ENCODE measurements at regions not wholly inside any gene's neighbourhood (a gene's known extent, or its start where the extent isn't known, plus 50 kb on each side); places are given as distances from the start of the nearest gene placed in this dataset.

DNA sequence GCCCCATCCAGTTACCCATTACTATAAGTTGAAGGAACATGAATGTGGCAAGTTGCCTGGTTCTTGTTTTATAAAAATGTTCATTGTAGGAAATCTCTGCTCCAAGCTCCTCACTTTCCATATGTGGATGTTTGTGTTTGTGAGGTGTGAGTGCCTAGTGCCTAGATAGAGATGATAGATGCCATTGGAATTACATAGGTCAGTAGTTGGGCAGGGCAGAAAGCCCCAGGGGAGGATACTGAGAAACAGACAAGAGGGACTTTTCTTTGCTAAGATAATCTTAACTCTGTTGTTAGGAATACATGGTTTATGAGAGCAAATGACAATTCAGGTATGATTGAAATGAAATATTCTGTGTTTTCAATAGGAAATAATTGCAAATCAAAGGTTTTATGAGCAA is 226.3 kb upstream of the GRIP1 start (continued):
- TF ChIP-seq, protein P1, sequence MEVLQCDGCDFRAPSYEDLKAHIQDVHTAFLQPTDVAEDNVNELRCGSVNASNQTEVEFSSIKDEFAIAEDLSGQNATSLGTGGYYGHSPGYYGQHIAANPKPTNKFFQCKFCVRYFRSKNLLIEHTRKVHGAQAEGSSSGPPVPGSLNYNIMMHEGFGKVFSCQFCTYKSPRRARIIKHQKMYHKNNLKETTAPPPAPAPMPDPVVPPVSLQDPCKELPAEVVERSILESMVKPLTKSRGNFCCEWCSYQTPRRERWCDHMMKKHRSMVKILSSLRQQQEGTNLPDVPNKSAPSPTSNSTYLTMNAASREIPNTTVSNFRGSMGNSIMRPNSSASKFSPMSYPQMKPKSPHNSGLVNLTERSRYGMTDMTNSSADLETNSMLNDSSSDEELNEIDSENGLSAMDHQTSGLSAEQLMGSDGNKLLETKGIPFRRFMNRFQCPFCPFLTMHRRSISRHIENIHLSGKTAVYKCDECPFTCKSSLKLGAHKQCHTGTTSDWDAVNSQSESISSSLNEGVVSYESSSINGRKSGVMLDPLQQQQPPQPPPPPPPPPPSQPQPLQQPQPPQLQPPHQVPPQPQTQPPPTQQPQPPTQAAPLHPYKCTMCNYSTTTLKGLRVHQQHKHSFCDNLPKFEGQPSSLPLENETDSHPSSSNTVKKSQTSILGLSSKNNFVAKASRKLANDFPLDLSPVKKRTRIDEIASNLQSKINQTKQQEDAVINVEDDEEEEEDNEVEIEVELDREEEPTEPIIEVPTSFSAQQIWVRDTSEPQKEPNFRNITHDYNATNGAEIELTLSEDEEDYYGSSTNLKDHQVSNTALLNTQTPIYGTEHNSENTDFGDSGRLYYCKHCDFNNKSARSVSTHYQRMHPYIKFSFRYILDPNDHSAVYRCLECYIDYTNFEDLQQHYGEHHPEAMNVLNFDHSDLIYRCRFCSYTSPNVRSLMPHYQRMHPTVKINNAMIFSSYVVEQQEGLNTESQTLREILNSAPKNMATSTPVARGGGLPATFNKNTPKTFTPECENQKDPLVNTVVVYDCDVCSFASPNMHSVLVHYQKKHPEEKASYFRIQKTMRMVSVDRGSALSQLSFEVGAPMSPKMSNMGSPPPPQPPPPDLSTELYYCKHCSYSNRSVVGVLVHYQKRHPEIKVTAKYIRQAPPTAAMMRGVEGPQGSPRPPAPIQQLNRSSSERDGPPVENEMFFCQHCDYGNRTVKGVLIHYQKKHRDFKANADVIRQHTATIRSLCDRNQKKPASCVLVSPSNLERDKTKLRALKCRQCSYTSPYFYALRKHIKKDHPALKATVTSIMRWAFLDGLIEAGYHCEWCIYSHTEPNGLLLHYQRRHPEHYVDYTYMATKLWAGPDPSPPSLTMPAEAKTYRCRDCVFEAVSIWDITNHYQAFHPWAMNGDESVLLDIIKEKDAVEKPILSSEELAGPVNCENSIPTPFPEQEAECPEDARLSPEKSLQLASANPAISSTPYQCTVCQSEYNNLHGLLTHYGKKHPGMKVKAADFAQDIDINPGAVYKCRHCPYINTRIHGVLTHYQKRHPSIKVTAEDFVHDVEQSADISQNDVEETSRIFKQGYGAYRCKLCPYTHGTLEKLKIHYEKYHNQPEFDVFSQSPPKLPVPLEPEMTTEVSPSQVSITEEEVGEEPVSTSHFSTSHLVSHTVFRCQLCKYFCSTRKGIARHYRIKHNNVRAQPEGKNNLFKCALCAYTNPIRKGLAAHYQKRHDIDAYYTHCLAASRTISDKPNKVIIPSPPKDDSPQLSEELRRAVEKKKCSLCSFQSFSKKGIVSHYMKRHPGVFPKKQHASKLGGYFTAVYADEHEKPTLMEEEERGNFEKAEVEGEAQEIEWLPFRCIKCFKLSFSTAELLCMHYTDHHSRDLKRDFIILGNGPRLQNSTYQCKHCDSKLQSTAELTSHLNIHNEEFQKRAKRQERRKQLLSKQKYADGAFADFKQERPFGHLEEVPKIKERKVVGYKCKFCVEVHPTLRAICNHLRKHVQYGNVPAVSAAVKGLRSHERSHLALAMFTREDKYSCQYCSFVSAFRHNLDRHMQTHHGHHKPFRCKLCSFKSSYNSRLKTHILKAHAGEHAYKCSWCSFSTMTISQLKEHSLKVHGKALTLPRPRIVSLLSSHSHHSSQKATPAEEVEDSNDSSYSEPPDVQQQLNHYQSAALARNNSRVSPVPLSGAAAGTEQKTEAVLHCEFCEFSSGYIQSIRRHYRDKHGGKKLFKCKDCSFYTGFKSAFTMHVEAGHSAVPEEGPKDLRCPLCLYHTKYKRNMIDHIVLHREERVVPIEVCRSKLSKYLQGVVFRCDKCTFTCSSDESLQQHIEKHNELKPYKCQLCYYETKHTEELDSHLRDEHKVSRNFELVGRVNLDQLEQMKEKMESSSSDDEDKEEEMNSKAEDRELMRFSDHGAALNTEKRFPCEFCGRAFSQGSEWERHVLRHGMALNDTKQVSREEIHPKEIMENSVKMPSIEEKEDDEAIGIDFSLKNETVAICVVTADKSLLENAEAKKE (CRISPR knock-in tag; IDR thresholded peaks at IDR 0.05), result no peak

DNA sequence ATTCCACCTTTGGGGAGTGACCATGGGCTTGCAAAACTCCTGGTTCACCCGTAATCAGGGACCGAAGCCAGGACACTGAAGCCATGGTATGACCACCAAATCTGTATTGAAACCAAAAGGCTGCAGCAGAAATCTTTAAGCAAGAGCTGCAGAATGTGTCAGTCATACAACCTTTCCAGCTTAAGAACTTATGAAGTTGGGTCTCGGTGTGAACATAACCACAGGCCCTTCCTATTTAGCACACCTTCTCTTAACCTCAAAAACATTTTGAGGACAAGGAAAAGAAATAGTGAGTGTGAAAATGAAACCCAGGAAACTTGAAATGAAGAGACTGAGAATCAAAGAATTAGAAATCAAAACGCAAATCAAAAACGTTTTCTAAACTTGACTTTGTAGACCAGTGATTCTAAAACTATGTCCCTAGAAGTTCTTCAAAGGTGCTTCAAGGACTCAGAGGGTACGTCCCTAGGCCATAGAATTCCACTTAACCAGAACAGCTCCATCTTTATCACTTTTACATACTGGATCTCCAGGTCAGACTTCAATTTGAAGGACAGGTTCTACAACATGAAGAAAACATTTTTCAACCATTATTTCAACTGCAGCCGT is 231.6 kb upstream of the GRIP1 start:
- H3K79me2 ChIP-seq (replicated peaks; ENCODE audit: insufficient read depth), result no peaks in the 10 kb centered on the region
- Mint-ChIP-seq H3K36me3 (ENCODE audit: low read depth) (no peaks in the 10 kb centered on the region), H3K4me3 (no peak overlapping the region), H3K4me1 (peaks cover 5% of the 10 kb centered on the region), H3K27me3 (ENCODE audit: insufficient read depth, low read depth, poor library complexity) (no peaks in the 10 kb centered on the region), H3K9me3 (no peaks in the 10 kb centered on the region), H3K27ac (no peak overlapping the region)
- H3K9me2 ChIP-seq (ENCODE audit: insufficient read depth), result 0 out of 2 replicates have a peak, but pooled peaks cover 3% of the 10 kb centered on the region
- H2AFZ ChIP-seq, result no peak overlapping the region
- H3K4me2 ChIP-seq, result no peak overlapping the region
- no peaks in the 10 kb centered on the region for H3F3A ChIP-seq (replicated peaks; ENCODE audit: low read depth)
- no peak overlapping the region for H3K4me3 ChIP-seq
- DNase-seq (ENCODE audit: low spot score) (no peak), ATAC-seq (no peak)
- H3K36me3 ChIP-seq (ENCODE audit: insufficient read depth), result no peaks in the 10 kb centered on the region
- H3K27ac ChIP-seq (ENCODE audit: low read depth), result no peak overlapping the region
- no peaks in the 10 kb centered on the region for H3K4me1 ChIP-seq (ENCODE audit: insufficient read depth)
- no peaks in the 10 kb centered on the region for H4K20me1 ChIP-seq (replicated peaks; ENCODE audit: insufficient read depth)
- no peaks in the 10 kb centered on the region for H3K27me3 ChIP-seq (ENCODE audit: insufficient read depth)
- TF ChIP-seq ZNF114 (CRISPR knock-in tag; IDR thresholded peaks at IDR 0.05) (no peak), CTCF (conservative IDR thresholded peaks at IDR 0.05; ENCODE audit: low read depth in 2 of 2) (no peak), ETS1 (IDR thresholded peaks at IDR 0.05) (no peak), ZNF331 (CRISPR knock-in tag; IDR thresholded peaks at IDR 0.05; ENCODE audit: low read depth) (no peak), STAT1 (IDR thresholded peaks at IDR 0.05; ENCODE audit: unreplicated experiment) (no peak), JUNB (IDR thresholded peaks at IDR 0.05; ENCODE audit: unreplicated experiment) (no peak), CREB1 (CRISPR knock-in tag; IDR thresholded peaks at IDR 0.05; ENCODE audit: low read depth) (no peak)
